ENCODE measurements at regions not wholly inside any gene's neighbourhood (a gene's known extent, or its start where the extent isn't known, plus 50 kb on each side); places are given as distances from the start of the nearest gene placed in this dataset.

- DNase-seq (ENCODE audit: insufficient read length, low spot score) (no peak), FAIRE-seq (no peak)
- TF ChIP-seq POLR2A (IDR thresholded peaks at IDR 0.05; ENCODE audit: low read depth, low read length), result no peak
These were observed 157.5 kb upstream of the MGMT start for GRCh38 chr10:129309565-129309964.

GRCh38 chr10:129310881-129311280 is 156.2 kb upstream of the MGMT start:
- FAIRE-seq (no peak), DNase-seq (ENCODE audit: insufficient read length, low spot score) (no peak)
- TF ChIP-seq POLR2A (IDR thresholded peaks at IDR 0.05; ENCODE audit: low read depth, low read length), result no peak

DNA sequence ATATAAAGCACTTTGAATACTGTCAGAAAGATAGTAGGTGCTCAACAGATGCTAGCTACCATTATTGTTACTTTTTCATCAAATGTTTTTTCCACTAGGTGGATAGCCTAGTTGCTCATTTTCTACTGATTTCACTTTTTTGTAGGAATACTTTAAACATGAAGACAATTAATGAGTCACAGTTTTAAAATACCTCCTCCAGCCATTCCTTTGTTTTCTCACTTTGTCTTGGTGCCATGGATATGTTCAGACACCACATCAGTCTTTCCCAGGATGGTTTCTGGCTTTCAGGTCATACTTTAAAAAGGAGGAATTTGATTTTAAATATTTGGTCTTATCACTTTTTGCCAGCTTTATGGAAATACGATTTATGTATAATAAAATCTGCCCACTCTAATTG is 147.1 kb upstream of the MGMT start:
- no peak for FAIRE-seq
- no peak for DNase-seq (ENCODE audit: insufficient read length, low spot score)
- no peak for TF ChIP-seq POLR2A (IDR thresholded peaks at IDR 0.05; ENCODE audit: low read depth, low read length)

DNA sequence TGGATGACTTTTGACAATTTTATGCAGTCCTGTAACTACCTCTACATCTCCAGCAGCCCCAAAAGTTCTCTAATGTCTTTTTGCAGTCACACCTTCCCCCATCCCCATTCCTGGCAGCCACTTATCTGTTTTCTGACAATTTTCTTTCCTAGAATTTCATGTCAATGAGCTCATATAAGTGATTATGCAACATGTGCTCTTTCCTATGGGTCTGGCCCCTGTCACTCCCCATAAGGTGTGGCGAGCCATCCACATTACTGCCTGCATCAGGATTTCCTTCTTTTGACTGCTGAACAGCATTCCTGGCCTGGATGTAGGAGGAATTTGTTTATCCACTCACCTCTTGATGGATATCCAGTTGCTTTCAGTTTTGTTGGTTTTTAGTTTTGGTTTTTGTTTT is 146.7 kb upstream of the MGMT start:
- no peak for FAIRE-seq
- TF ChIP-seq POLR2A (IDR thresholded peaks at IDR 0.05; ENCODE audit: low read depth, low read length), result no peak

GRCh38 chr10:129321727-129322126 is 145.3 kb upstream of the MGMT start:
- no peak for TF ChIP-seq POLR2A (IDR thresholded peaks at IDR 0.05; ENCODE audit: low read depth, low read length)
- no peak for DNase-seq (ENCODE audit: insufficient read length, low spot score)
- no peak for FAIRE-seq

More for the DNA sequence above, 146.7 kb upstream of the MGMT start:
- no peak for DNase-seq (ENCODE audit: insufficient read length, low spot score)

GRCh38 chr10:129322933-129323820 is 143.9 kb upstream of the MGMT start:
- FAIRE-seq, result no peak
- no peak for TF ChIP-seq POLR2A (IDR thresholded peaks at IDR 0.05; ENCODE audit: low read depth, low read length)
- DNase-seq (ENCODE audit: insufficient read length, low spot score), result no peak

GRCh38 chr10:129323879-129324278 is 143.2 kb upstream of the MGMT start:
- FAIRE-seq, result no peak
- DNase-seq (ENCODE audit: insufficient read length, low spot score), result no peak
- no peak for TF ChIP-seq POLR2A (IDR thresholded peaks at IDR 0.05; ENCODE audit: low read depth, low read length)

DNA sequence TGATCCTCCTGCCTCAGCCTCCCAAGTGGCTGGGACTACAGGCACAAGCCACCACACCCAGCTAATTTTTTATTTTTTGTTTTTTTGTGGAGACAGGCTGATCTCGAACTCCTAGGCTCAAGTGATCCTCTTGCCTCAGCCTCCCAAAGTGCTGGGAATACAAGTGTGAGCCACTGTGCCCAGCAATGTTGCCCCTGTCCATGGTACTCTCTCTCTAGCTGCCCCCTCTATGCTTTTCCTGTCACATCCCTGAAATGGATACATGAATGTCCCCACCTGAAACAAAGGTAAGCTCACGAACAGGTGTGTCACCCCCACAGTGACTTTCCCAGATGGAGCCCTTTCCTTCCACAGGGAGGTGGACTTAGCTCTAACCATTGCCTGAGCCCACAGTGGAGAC is 141.1 kb upstream of the MGMT start:
- no peak for FAIRE-seq
- TF ChIP-seq POLR2A (IDR thresholded peaks at IDR 0.05; ENCODE audit: low read depth, low read length), result no peak

GRCh38 chr10:129328546-129328945 is 138.5 kb upstream of the MGMT start:
- TF ChIP-seq POLR2A (IDR thresholded peaks at IDR 0.05; ENCODE audit: low read depth, low read length), result no peak
- FAIRE-seq, result no peak

More for the DNA sequence above, 141.1 kb upstream of the MGMT start:
- no peak for DNase-seq (ENCODE audit: insufficient read length, low spot score)

DNA sequence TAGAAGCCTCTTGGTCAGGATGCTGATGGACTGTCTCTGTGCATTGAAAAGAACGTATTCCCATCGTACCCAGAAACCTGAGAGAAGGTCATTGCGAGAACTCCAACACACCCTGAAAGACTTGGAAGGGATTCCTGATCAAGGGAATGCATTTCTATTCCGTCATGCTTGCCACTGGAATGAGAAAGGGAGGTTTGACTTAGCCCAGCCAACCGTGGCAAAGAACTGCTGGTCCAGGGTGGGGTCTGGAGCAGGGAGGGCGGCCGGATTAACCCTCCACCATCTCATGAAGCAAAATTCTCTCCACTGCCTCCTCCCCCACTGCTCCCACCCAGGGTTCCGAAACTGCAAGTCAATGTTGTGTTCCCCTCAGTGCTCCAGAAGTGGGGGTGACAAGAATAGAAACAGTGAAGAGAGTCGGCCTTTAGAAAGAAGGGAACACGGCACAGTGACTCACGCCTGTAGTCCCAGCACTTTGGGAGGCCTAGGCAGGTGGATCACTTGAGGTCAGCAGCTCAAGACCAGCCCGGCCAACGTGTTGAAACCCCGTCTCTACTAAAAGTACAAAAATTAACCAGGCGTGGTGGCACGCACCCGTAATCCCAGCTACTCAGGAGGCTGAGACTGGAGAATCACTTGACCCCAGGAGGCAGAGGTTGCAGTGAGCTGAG is 137.5 kb upstream of the MGMT start:
- FAIRE-seq, result no peak
- no peak for TF ChIP-seq POLR2A (IDR thresholded peaks at IDR 0.05; ENCODE audit: low read depth, low read length)
- no peak for DNase-seq (ENCODE audit: insufficient read length, low spot score)

More at GRCh38 chr10:129328546-129328945, 138.5 kb upstream of the MGMT start:
- DNase-seq (ENCODE audit: insufficient read length, low spot score), result no peak

- no peak for TF ChIP-seq POLR2A (IDR thresholded peaks at IDR 0.05; ENCODE audit: low read depth, low read length)
- FAIRE-seq (no peak), DNase-seq (ENCODE audit: insufficient read length, low spot score) (no peak)
These were observed 136.8 kb upstream of the MGMT start for GRCh38 chr10:129330211-129330610.

GRCh38 chr10:129331207-129331838 is 135.7 kb upstream of the MGMT start:
- DNase-seq (ENCODE audit: insufficient read length, low spot score) (no peak), FAIRE-seq (no peak)
- no peak for TF ChIP-seq POLR2A (IDR thresholded peaks at IDR 0.05; ENCODE audit: low read depth, low read length)

GRCh38 chr10:129331839-129332220 is 135.2 kb upstream of the MGMT start:
- FAIRE-seq, result no peak
- DNase-seq (ENCODE audit: insufficient read length, low spot score), result no peak
- TF ChIP-seq POLR2A (IDR thresholded peaks at IDR 0.05; ENCODE audit: low read depth, low read length), result no peak

DNA sequence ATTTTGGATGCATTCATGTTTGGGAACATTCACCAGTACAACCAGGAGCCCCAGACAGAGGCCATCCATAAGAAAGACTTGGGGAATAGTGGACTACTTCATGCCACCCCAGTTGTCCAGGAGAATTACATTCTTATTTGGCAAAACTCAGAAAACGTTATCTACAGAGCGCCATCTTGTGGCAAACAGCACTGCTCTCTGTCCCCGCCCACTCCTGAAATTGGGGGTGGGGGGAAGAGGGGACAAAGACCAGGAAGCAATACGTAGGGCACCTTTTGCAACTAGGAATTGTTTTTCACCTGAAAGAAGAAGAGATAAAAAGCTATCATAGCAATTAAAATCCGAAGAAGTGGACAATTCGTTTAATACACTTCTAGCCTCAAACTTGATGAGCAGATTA is 134.6 kb upstream of the MGMT start:
- FAIRE-seq (no peak), DNase-seq (ENCODE audit: insufficient read length, low spot score) (no peak)
- TF ChIP-seq POLR2A (IDR thresholded peaks at IDR 0.05; ENCODE audit: low read depth, low read length), result no peak

Data from H54 (cell line).